ENCODE measurements at regions not wholly inside any gene's neighbourhood (a gene's known extent, or its start where the extent isn't known, plus 50 kb on each side); places are given as distances from the start of the nearest gene placed in this dataset.

DNA sequence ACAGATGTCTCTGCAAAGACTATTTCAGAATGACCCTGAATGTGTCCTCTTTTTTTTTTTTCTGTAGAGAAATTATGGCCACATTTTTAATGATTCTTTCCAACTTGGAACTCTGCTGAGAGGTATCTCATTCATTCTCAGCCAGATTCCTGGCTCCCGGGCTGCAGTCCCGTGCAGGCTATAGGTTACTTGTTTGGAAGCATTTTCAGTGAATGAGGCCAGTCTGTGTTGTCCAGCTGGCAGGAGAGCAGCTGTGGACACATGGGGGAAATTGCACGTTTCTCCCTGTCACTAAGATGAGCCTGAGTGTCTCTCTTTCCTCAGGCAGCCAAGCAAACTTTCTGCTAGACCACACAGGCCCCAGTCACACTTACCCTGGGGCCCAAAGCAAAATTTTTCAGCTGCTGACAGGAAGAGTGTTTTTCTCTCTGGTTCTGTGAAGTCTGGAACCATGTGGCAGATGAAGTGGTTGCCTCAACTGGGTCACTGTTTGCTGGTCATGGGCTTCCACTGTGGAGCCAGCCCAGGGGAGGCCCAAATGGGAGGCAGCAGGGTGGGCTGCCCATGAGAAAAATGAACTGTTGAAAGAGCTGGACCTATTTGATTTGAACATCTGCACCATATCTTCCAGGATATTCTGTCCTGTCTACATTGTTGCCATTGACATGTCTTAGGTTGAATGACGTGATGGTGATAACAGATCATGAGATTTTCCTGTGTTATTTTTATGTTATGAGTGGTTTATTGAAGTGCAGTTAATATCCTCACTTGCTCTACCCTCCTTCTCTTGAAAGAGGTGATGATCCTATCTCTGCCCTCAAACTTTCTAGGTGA lies 431.2 kb downstream of the LPIN1 start:
- no peak for DNase-seq

DNA sequence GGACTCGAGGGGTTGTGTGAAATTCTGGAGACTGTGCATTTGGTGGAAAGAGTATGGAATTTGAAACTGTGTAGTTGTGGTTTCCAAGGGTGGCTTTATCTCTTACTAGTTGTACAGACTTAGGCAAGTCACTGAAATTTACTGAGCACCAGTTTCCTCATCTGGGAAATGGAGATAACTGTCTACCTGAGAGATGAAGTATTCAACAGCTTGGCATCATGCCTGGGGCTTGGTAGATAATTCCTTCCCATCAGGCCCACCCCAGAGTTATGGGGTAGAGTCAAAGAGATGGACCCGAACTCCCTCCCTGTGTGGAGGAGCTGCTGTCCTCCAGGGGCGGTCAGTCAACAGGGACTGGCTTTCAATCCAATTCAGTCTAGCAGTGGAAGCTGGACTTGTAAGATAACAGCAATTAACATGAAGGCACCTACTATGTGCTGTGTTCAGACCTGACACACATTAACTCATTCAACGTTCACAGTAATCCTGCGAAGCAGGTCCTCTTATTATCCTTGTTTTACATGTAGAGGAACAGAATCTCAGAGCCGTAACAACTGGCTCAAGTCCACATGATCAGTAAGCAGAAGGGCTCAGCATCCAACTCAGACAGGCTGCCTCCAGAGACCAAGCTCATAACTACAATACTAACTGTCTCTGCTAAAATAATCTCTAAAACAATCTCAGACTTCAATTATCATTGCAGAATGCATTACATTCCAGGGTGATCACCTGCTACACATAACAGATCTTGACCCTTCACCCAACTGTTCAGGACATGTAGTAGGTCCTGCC lies 432.1 kb downstream of the LPIN1 start:
- DNase-seq = no peak

DNA sequence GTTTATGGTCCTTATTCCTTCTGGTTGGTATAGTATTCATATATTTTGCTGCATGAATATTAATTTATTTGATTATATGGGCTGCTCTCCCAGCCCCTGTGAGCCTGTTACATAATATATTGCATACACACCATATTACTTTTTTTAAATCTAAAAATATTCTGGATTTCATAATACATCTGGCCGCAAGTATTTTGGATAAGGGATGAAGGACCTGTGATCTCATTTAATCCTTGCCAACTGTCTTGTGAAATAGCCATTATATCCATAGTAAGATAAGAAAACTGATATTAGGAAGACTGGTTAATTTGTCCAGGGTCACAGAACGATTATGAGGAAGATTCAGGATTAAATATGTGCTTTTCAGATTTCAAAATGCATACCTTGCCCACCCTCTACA lies 433.6 kb downstream of the LPIN1 start:
- no peak for DNase-seq

- no peak for DNase-seq
Observed at GRCh38 chr2:12183032-12183645, 436.7 kb downstream of the LPIN1 start.

GRCh38 chr2:12192762-12193161 lies 446.3 kb downstream of the LPIN1 start:
- no peak for DNase-seq

- DNase-seq = no peak
Observed at GRCh38 chr2:12194968-12195367, 448.5 kb downstream of the LPIN1 start.

DNA sequence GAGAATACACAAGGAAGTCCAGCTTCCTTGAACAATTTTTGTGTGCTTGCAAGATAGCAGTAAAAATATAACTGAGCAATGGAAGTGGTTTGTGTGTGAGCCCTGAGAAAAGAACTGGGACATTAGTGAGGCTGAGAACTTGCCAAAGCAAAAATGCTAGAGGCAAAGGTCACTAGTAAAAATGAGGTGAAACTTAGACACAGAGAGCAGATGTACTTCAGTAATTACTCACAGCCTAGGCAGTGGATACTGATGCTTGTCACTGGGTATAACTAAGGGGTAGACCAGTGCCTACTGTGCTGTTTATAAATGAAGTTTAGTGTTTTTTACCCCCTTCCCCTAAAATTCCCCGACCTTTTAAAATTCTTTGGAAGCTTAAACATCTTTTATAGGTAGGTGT lies 450.1 kb downstream of the LPIN1 start:
- DNase-seq = no peak

DNA sequence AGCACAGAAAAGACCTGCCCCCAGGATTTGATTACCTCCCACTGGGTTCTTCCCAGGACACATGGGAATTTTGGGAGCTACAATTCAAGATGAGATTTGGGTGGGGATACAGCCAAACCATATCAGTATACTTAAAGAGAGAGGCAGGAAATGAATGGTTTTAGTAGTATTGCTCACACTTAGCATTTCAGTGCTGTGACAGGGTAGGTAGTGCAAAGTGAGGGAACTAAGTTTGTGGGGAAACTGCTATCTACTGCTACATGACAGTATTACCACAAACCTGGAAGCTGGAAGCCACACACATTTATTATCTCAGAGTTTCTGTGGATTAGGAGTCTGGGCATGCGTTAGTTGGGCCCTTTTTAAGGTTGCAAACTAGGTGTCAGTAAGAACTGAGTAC lies 450.7 kb downstream of the LPIN1 start:
- DNase-seq = no peak

DNA sequence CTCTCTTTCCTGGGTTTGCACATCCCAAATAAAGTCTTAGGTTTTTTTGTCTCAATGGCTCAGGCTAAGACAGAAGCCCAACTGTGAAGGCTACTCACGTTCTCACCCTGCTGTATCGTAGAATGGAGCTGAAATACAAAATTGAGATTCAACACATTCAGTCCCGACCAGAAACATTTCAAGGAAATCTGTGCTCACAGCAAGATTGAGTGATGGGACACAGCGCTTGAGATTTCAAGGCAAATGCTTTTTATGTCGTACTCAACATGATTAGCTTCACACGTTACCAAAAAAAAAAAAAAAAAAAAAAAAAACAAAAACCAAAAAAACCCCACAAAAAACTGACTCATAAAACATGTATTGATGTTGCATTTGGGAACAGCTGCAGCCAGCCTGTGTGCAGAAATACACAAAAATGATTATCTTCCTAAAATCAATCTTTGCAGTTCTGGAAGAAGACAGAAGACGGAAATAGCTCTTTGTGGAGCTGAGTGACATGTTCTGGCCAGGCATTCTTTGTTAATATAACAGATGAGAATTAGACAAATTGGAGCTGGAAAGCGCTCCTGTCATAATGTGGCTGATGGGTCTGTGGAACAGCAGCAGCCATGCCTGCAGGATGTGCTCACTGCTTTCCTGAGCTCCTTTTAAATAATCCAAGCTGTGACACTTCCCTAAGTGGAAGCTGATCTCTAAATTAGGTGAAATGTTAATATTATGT lies 453.2 kb downstream of the LPIN1 start:
- no peak for DNase-seq

- no peak for DNase-seq
Observed at GRCh38 chr2:12201369-12201768, 454.9 kb downstream of the LPIN1 start.

GRCh38 chr2:12202313-12203075 lies 456.1 kb downstream of the LPIN1 start:
- no peak for DNase-seq

DNA sequence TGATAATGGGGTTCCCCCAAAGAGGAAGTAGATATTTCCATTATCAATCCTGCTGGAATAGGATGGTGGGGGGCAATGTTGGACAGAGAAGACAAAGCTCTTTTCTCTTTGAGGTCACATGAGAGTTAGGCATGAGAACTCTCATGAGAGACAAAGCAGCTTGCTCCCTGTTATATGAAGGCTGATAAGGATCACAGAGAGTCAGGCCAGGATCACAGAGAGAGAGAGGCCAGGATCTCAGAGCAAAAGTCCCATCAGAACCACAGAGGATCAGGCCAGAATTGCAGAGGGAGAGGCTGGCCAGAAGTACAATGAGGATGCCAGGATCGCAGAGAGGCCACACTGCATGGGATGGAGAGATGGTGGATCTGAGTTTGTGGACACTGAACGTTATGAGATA lies 457.1 kb downstream of the LPIN1 start:
- no peak for DNase-seq

- no peak for DNase-seq
Observed at GRCh38 chr2:12205086-12205485, 458.7 kb downstream of the LPIN1 start.

GRCh38 chr2:12207491-12207890 lies 461.1 kb downstream of the LPIN1 start:
- no peak for DNase-seq

- no peak for DNase-seq
Observed at GRCh38 chr2:12210016-12210933, 463.8 kb downstream of the LPIN1 start.

- no peak for DNase-seq
Observed at GRCh38 chr2:12211326-12212175, 465.1 kb downstream of the LPIN1 start.

- DNase-seq = no peak
Observed at GRCh38 chr2:12212841-12213597, 466.6 kb downstream of the LPIN1 start.

GRCh38 chr2:12217175-12217574 lies 470.7 kb downstream of the LPIN1 start:
- DNase-seq = no peak

- DNase-seq = no peak
Observed at GRCh38 chr2:12219761-12220160, 473.3 kb downstream of the LPIN1 start.
